GM18909 (cell line): ENCODE measurements at regions not wholly inside any gene's neighbourhood (a gene's known extent, or its start where the extent isn't known, plus 50 kb on each side); places are given as distances from the start of the nearest gene placed in this dataset.
A peak's percentile ranks its signal among the peaks of the same experiment; 100 is the strongest.
"Not testable (repeated sequence)": the region's sequence is repeated elsewhere in the genome, so short reads cannot be mapped to it uniquely, and the experiment has no call there.

Experiments
- ATAC-seq: cut with Tn5 transposase; IDR thresholded peaks from one replicate; pipeline ENCODE4 v1.9.1; 2021; ENCODE audit warnings: mild to moderate bottlenecking; ENCODE audit not compliant: unreplicated experiment, poor library complexity

- ATAC-seq, result no peak
Measured at GRCh38 chr6:69623357-69623756, 173.5 kb downstream of the LMBRD1 start.

- ATAC-seq, result no peak
Measured at GRCh38 chr6:69622924-69623323, 173.9 kb downstream of the LMBRD1 start.

GRCh38 chr6:69622230-69622629 lies 174.6 kb downstream of the LMBRD1 start:
- no peak for ATAC-seq

- no peak for ATAC-seq
Measured at GRCh38 chr6:69617163-69617562, 179.6 kb downstream of the LMBRD1 start.

- ATAC-seq, result no peak
Measured at GRCh38 chr6:69609836-69610472, 186.9 kb downstream of the LMBRD1 start.

GRCh38 chr6:69601132-69601531 lies 195.7 kb downstream of the LMBRD1 start:
- ATAC-seq, result no peak

- ATAC-seq, result no peak
Measured at GRCh38 chr6:69594405-69594804, 202.4 kb downstream of the LMBRD1 start.

GRCh38 chr6:69593706-69594105 lies 203.1 kb downstream of the LMBRD1 start:
- ATAC-seq, result no peak

GRCh38 chr6:69589626-69590025 lies 207.2 kb downstream of the LMBRD1 start:
- ATAC-seq, result no peak

GRCh38 chr6:69584913-69585729 lies 211.7 kb downstream of the LMBRD1 start:
- ATAC-seq, result peak; percentile 92

GRCh38 chr6:69584536-69584912 lies 212.3 kb downstream of the LMBRD1 start:
- ATAC-seq, result no peak

GRCh38 chr6:69581581-69581980 lies 215.2 kb downstream of the LMBRD1 start:
- no peak for ATAC-seq

GRCh38 chr6:69580706-69581105 lies 216.1 kb downstream of the LMBRD1 start:
- ATAC-seq, result no peak

GRCh38 chr6:69578361-69578890 lies 218.4 kb downstream of the LMBRD1 start:
- no peak for ATAC-seq

GRCh38 chr6:69571234-69571633 lies 225.6 kb downstream of the LMBRD1 start:
- ATAC-seq, result no peak

GRCh38 chr6:69570106-69570505 lies 226.7 kb downstream of the LMBRD1 start:
- no peak for ATAC-seq

- not testable (repeated sequence) for ATAC-seq
Measured at GRCh38 chr6:69560597-69560996, 236.2 kb downstream of the LMBRD1 start.

- ATAC-seq, result no peak
Measured at GRCh38 chr6:69555088-69555638, 241.6 kb downstream of the LMBRD1 start.

- ATAC-seq, result no peak
Measured at GRCh38 chr6:69542494-69542893, 254.3 kb downstream of the LMBRD1 start.

- ATAC-seq, result no peak
Measured at GRCh38 chr6:69527921-69528476, 268.8 kb downstream of the LMBRD1 start.

GRCh38 chr6:69515480-69515879 lies 281.3 kb downstream of the LMBRD1 start:
- not testable (repeated sequence) for ATAC-seq
